ENCODE measurements at regions not wholly inside any gene's neighbourhood (a gene's known extent, or its start where the extent isn't known, plus 50 kb on each side); places are given as distances from the start of the nearest gene placed in this dataset.

GRCh38 chr2:19785867-19786266, 115.9 kb downstream of the TTC32 start:
- no peaks in the 10 kb centered on the region for H3K9me3 ChIP-seq
- ATAC-seq: peak; percentile 42 to 73 (median 58)
- no peaks in the 10 kb centered on the region for H3K36me3 ChIP-seq (ENCODE audit: insufficient read depth in 1 of 2, low read depth in 1 of 2)
- peaks cover 16% of the 10 kb centered on the region for H3K4me1 ChIP-seq
- intact Hi-C loops (cut with DNase I): no loop called here
- H3K27me3 ChIP-seq (ENCODE audit: insufficient read depth in 3 of 3, low read length in 2 of 3): no peaks in the 10 kb centered on the region
- TF ChIP-seq CTCF (IDR thresholded peaks at IDR 0.05): no peak
- H3K27ac ChIP-seq: peak overlapping the region; percentile 78
- 66 to 81% (median 79%) methylated on average over 4 of the region's 4 CpGs for WGBS, 3 donors
- no peak overlapping the region for H3K4me3 ChIP-seq
- no peak for DNase-seq

GRCh38 chr2:19785447-19785846, 116.3 kb downstream of the TTC32 start:
- Histone ChIP-seq H3K4me1 (peaks cover 16% of the 10 kb centered on the region), H3K27me3 (ENCODE audit: insufficient read depth in 3 of 3, low read length in 2 of 3) (no peaks in the 10 kb centered on the region), H3K27ac (peak overlapping the region; percentile 78), H3K4me3 (peak overlapping the region; percentile 49), H3K9me3 (no peaks in the 10 kb centered on the region), H3K36me3 (ENCODE audit: insufficient read depth in 1 of 2, low read depth in 1 of 2) (no peaks in the 10 kb centered on the region)
- ATAC-seq (peak; percentile 65 to 91 (median 80)), DNase-seq (no peak)
- WGBS, 3 donors: 46 to 51% (median 50%) methylated on average over 7 of the region's 7 CpGs
- TF ChIP-seq CTCF (IDR thresholded peaks at IDR 0.05): no peak
- intact Hi-C loops (cut with DNase I): no loop called here

GRCh38 chr2:19784456-19784855, 117.3 kb downstream of the TTC32 start:
- no peaks in the 10 kb centered on the region for H3K9me3 ChIP-seq
- ATAC-seq (no peak), DNase-seq (no peak)
- no peaks in the 10 kb centered on the region for H3K27me3 ChIP-seq (ENCODE audit: insufficient read depth in 3 of 3, low read length in 2 of 3)
- no peaks in the 10 kb centered on the region for H3K36me3 ChIP-seq (ENCODE audit: insufficient read depth in 1 of 2, low read depth in 1 of 2)
- no peak for TF ChIP-seq CTCF (IDR thresholded peaks at IDR 0.05)
- WGBS, 3 donors: 96 to 99% (median 97%) methylated on average over 5 of the region's 5 CpGs
- peaks cover 16% of the 10 kb centered on the region for H3K4me1 ChIP-seq
- intact Hi-C loops (cut with DNase I): no loop called here
- H3K4me3 ChIP-seq: peak overlapping the region; percentile 49
- no peak overlapping the region for H3K27ac ChIP-seq

GRCh38 chr2:19783935-19784334, 117.8 kb downstream of the TTC32 start:
- ATAC-seq (no peak), DNase-seq (no peak)
- no peaks in the 10 kb centered on the region for H3K27me3 ChIP-seq (ENCODE audit: insufficient read depth in 3 of 3, low read length in 2 of 3)
- H3K4me3 ChIP-seq: peak overlapping the region; percentile 49
- H3K36me3 ChIP-seq (ENCODE audit: insufficient read depth in 1 of 2, low read depth in 1 of 2): no peaks in the 10 kb centered on the region
- 74 to 92% (median 86%) methylated on average over 2 of the region's 2 CpGs for WGBS, 3 donors
- H3K4me1 ChIP-seq: peaks cover 16% of the 10 kb centered on the region
- no peak overlapping the region for H3K27ac ChIP-seq
- H3K9me3 ChIP-seq: no peaks in the 10 kb centered on the region
- intact Hi-C loops (cut with DNase I): no loop called here
- no peak for TF ChIP-seq CTCF (IDR thresholded peaks at IDR 0.05)

GRCh38 chr2:19776941-19777514, 124.8 kb downstream of the TTC32 start:
- intact Hi-C loops (cut with DNase I): no loop called here
- TF ChIP-seq CTCF (IDR thresholded peaks at IDR 0.05): no peak
- peak; percentile 46 to 82 (median 62) for ATAC-seq
- Histone ChIP-seq H3K36me3 (ENCODE audit: insufficient read depth in 1 of 2, low read depth in 1 of 2) (no peaks in the 10 kb centered on the region), H3K4me1 (no peaks in the 10 kb centered on the region), H3K27me3 (ENCODE audit: insufficient read depth in 3 of 3, low read length in 2 of 3) (no peaks in the 10 kb centered on the region), H3K27ac (no peak overlapping the region), H3K4me3 (no peak overlapping the region), H3K9me3 (no peaks in the 10 kb centered on the region)
- DNase-seq: no peak
- WGBS, 3 donors: 23 to 53% (median 34%) methylated on average over 6 of the region's 6 CpGs
